K562 (cell line): ENCODE measurements at regions not wholly inside any gene's neighbourhood (a gene's known extent, or its start where the extent isn't known, plus 50 kb on each side); places are given as distances from the start of the nearest gene placed in this dataset.

Source experiments
- ATAC-seq: fragments of 200-7000 bp; cut with Tn5 transposase; 3 replicates; pipeline ENCODE4 v1.9.1; 2020; ENCODE audit warnings: moderate library complexity
- BruUV-seq: library from RNA; stranded (reverse); fragments of 400-500 nt; replicated peaks from 2 replicates; lab custom pipeline; 2021; lab: Mats Ljungman, UMichigan
- CTCF ChIA-PET: fragments of 300-600 bp; formaldehyde crosslinking; extraction: SDS; loops from one replicate; lab custom pipeline; 2021; ENCODE audit warnings: low intra/inter-chr PET ratio; lab: Yijun Ruan, JAX
- POLR2A ChIA-PET: fragments of 300-600, 350-650 bp; sonication (Branson Sonifier 250); formaldehyde crosslinking; extraction: SDS; loops from one replicate; lab custom pipeline; 2021; ENCODE audit warnings: antibody characterized with exemption, inconsistent platforms; lab: Yijun Ruan, JAX
- DNase-seq, 4 experiments: peaks; one replicate each; pipeline versions ENCODE4 v3.0.0 to v3.0.0-alpha.2; 2011 to 2018; ENCODE audit warnings: low spot score in 3 of 4, mixed read lengths in 3 of 4; ENCODE audit errors: extremely low read depth in 1 of 4
- FAIRE-seq: peaks from 2 replicates; lab custom pipeline; 2011; peaks lifted over from hg19 to GRCh38; lab: Jason Lieb, UNC
- H2AFZ ChIP-seq: 2 replicates; pipeline ENCODE4 v1.6.0; 2011; ENCODE audit warnings: low read depth, low read length, control low read depth, inconsistent platforms
- H3K27ac ChIP-seq: fragments of 200-600 bp; 3 replicates; pipeline ENCODE4 v1.8.0; 2011; ENCODE audit warnings: low read depth, mild to moderate bottlenecking, control low read depth, inconsistent platforms, low read length, moderate library complexity, mixed read lengths; ENCODE audit errors: extremely low read depth
- H3K27me3 ChIP-seq, 2 experiments: fragments of 300-600 bp in 1 of 2; 2 replicates in 1 of 2; 3 replicates in 1 of 2; pipeline versions ENCODE4 v1.6.0 to v1.8.0; 2011; ENCODE audit warnings: inconsistent platforms in 2 of 2, low read length in 2 of 2, mild to moderate bottlenecking in 1 of 2, mixed read lengths in 1 of 2, moderate library complexity in 1 of 2; ENCODE audit not compliant: control insufficient read depth in 2 of 2, insufficient read depth in 2 of 2
- H3K36me3 ChIP-seq: fragments of 300-600 bp; 3 replicates; pipeline ENCODE4 v1.8.0; 2011; ENCODE audit warnings: mild to moderate bottlenecking, low read length, inconsistent platforms; ENCODE audit not compliant: control insufficient read depth, insufficient read depth
- H3K4me1 ChIP-seq, 2 experiments: fragments of 200-600 bp in 1 of 2; replicated peaks in 1 of 2; 2 replicates in 1 of 2; 3 replicates in 1 of 2; pipeline versions ENCODE4 v1.5.1 to v1.8.0; 2011; ENCODE audit warnings: inconsistent platforms in 2 of 2, low read length in 2 of 2, mild to moderate bottlenecking in 1 of 2, mixed read lengths in 1 of 2, moderate library complexity in 1 of 2; ENCODE audit not compliant: control insufficient read depth in 2 of 2, insufficient read depth in 2 of 2
- H3K4me2 ChIP-seq: 2 replicates; pipeline ENCODE4 v1.6.1; 2011; ENCODE audit warnings: low read length, control low read depth, inconsistent platforms, mixed read lengths; ENCODE audit not compliant: insufficient read depth
- H3K4me3 ChIP-seq: fragments of 200-600 bp; sonication (generic), shearing (Covaris generic); 2 replicates; pipeline ENCODE4 v1.5.1; 2016; ENCODE audit warnings: control low read depth, inconsistent platforms
- H3K79me2 ChIP-seq: fragments of 200-600 bp; 3 replicates; pipeline ENCODE4 v1.8.0; 2011; ENCODE audit warnings: low read length, inconsistent platforms; ENCODE audit not compliant: control insufficient read depth, insufficient read depth
- H3K9ac ChIP-seq, 2 experiments: 2 replicates each; pipeline versions ENCODE4 v1.6.0 to v1.6.1; 2011; ENCODE audit warnings: low read depth in 2 of 2, low read length in 2 of 2, control low read depth in 1 of 2, inconsistent platforms in 1 of 2, mild to moderate bottlenecking in 1 of 2, mixed read lengths in 1 of 2; ENCODE audit not compliant: insufficient read depth in 1 of 2
- H3K9me1 ChIP-seq: one replicate; pipeline ENCODE4 v1.6.0; 2011; ENCODE audit warnings: inconsistent platforms, mild to moderate bottlenecking, low read length, moderate library complexity; ENCODE audit not compliant: control insufficient read depth, insufficient read depth
- H3K9me3 ChIP-seq: replicated peaks from 2 replicates; pipeline ENCODE4 v1.5.1; 2011; ENCODE audit warnings: low read depth, low read length, inconsistent platforms; ENCODE audit not compliant: control insufficient read depth, insufficient read depth
- H4K20me1 ChIP-seq: replicated peaks from 2 replicates; pipeline ENCODE4 v1.6.1; 2011; ENCODE audit warnings: low read length, inconsistent platforms, mixed read lengths; ENCODE audit not compliant: control insufficient read depth, insufficient read depth
- STAT5A ChIP-seq: IDR thresholded peaks from 2 replicates; pipeline ENCODE4 v1.6.1; 2012; ENCODE audit warnings: low read length, inconsistent platforms, borderline replicate concordance
- ZNF274 ChIP-seq: IDR thresholded peaks from 2 replicates; pipeline ENCODE4 v1.6.1; 2011; ENCODE audit warnings: low read depth, mild to moderate bottlenecking, low read length, moderate library complexity, borderline replicate concordance
- WGBS: fragments of 100-300 bp; shearing (Covaris generic); methylation state at CpG from one replicate; pipeline ENCODE4 v1.1.6; 2016; ENCODE audit warnings: low coverage, mixed read lengths; ENCODE audit not compliant: insufficient coverage; ENCODE audit errors: missing lambda C conversion rate; 5-methylcytosine and 5-hydroxymethylcytosine counted together
- in situ Hi-C: fragments of 300-500 bp; cut with MboI; formaldehyde crosslinking; loops from 4 replicates; pipeline ENCODE4 v1.15.0; 2018; ENCODE audit warnings: inconsistent platforms, mixed read lengths
- intact Hi-C: fragments of 100-400 bp; cut with micrococcal nuclease; formaldehyde crosslinking; loops from 2 replicates; pipeline ENCODE4 v1.14.2; 2022
- TF ChIP-seq, protein P1 (sequence below), 2 experiments: fragments of 450-650 bp; formaldehyde crosslinking in 1 of 2; IDR thresholded peaks; 2 replicates each; pipeline versions ENCODE4 v1.4.0 to v1.6.1; 2014 to 2020; ENCODE audit warnings: mild to moderate bottlenecking in 2 of 2, borderline replicate concordance in 1 of 2, low read depth in 1 of 2
- TF ChIP-seq, protein P2 (sequence below): fragments of 450-650 bp; IDR thresholded peaks from 2 replicates; pipeline ENCODE4 v1.6.1; 2016; ENCODE audit warnings: mild to moderate bottlenecking

DNA sequence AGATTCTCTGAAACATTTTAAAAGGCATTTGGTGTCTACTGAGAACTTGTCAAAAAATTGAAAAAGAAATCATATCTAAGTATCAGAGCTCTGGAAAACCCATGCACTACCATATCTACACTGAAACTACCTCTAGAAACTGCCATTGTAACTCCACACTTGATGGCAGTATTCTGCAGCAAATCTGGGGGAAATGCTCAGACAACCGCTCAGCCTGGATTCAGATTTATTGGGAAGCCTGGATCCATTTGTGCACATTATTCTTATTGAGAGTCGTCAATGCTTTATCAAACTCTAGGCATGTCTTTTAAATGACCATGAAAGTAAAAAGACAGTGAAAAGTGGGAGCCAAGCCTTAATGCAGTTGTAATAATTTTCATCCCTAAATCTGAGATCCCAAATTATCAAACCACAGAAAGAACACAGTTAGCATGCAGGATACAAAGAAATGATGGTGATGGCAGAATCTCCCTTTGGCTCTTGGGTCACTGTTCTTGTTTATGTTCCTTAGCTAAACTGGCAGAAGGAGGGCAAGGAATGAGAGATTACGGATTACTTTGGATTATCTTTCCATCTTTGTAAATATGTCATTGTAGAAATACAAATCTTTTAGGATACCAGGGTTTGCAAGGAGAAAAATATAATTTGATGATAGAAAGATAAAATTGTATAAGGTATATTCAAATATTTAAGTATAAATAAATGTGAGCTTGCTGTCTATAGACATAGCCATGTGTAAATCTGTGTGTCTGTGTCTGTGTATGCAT, 512.1 kb upstream of the SYT4 start:
- H3K36me3 ChIP-seq = no peaks in the 10 kb centered on the region
- no peak overlapping the region for H3K4me2 ChIP-seq
- H3K9me1 ChIP-seq = no peaks in the 10 kb centered on the region
- CTCF ChIA-PET = no interaction called here
- no peaks in the 10 kb centered on the region for H3K9me3 ChIP-seq
- H3K4me3 ChIP-seq = no peak overlapping the region
- no peak overlapping the region for H2AFZ ChIP-seq
- H3K27ac ChIP-seq = no peak overlapping the region
- H3K9ac ChIP-seq = no peak overlapping the region
- WGBS = 0% methylated on average over 3 of the region's 3 CpGs
- ATAC-seq (no peak), FAIRE-seq (no peak), DNase-seq (no peak)
- intact Hi-C loops (no loop called here), in situ Hi-C loops (no loop called here)
- TF ChIP-seq, protein P1, sequence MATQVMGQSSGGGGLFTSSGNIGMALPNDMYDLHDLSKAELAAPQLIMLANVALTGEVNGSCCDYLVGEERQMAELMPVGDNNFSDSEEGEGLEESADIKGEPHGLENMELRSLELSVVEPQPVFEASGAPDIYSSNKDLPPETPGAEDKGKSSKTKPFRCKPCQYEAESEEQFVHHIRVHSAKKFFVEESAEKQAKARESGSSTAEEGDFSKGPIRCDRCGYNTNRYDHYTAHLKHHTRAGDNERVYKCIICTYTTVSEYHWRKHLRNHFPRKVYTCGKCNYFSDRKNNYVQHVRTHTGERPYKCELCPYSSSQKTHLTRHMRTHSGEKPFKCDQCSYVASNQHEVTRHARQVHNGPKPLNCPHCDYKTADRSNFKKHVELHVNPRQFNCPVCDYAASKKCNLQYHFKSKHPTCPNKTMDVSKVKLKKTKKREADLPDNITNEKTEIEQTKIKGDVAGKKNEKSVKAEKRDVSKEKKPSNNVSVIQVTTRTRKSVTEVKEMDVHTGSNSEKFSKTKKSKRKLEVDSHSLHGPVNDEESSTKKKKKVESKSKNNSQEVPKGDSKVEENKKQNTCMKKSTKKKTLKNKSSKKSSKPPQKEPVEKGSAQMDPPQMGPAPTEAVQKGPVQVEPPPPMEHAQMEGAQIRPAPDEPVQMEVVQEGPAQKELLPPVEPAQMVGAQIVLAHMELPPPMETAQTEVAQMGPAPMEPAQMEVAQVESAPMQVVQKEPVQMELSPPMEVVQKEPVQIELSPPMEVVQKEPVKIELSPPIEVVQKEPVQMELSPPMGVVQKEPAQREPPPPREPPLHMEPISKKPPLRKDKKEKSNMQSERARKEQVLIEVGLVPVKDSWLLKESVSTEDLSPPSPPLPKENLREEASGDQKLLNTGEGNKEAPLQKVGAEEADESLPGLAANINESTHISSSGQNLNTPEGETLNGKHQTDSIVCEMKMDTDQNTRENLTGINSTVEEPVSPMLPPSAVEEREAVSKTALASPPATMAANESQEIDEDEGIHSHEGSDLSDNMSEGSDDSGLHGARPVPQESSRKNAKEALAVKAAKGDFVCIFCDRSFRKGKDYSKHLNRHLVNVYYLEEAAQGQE (IDR thresholded peaks at IDR 0.05; ENCODE audit: borderline replicate concordance) = no peak
- TF ChIP-seq, protein P1 (CRISPR knock-in tag; IDR thresholded peaks at IDR 0.05; ENCODE audit: low read depth) = no peak
- TF ChIP-seq STAT5A (no peak), ZNF274 (no peak)
- TF ChIP-seq, protein P2, sequence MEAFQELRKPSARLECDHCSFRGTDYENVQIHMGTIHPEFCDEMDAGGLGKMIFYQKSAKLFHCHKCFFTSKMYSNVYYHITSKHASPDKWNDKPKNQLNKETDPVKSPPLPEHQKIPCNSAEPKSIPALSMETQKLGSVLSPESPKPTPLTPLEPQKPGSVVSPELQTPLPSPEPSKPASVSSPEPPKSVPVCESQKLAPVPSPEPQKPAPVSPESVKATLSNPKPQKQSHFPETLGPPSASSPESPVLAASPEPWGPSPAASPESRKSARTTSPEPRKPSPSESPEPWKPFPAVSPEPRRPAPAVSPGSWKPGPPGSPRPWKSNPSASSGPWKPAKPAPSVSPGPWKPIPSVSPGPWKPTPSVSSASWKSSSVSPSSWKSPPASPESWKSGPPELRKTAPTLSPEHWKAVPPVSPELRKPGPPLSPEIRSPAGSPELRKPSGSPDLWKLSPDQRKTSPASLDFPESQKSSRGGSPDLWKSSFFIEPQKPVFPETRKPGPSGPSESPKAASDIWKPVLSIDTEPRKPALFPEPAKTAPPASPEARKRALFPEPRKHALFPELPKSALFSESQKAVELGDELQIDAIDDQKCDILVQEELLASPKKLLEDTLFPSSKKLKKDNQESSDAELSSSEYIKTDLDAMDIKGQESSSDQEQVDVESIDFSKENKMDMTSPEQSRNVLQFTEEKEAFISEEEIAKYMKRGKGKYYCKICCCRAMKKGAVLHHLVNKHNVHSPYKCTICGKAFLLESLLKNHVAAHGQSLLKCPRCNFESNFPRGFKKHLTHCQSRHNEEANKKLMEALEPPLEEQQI = no peak
- POLR2A ChIA-PET = no interaction called here
- H3K79me2 ChIP-seq = no peaks in the 10 kb centered on the region
- no peaks in the 10 kb centered on the region for H3K4me1 ChIP-seq
- no TSS peak for BruUV-seq
- H4K20me1 ChIP-seq = no peaks in the 10 kb centered on the region
- no peaks in the 10 kb centered on the region for H3K27me3 ChIP-seq
